PFSK-1 (cell line): ENCODE measurements at regions not wholly inside any gene's neighbourhood (a gene's known extent, or its start where the extent isn't known, plus 50 kb on each side); places are given as distances from the start of the nearest gene placed in this dataset.

Experiments used
- FOXP2 ChIP-seq: optimal IDR thresholded peaks from 2 replicates; pipeline ENCODE3; 2011; ENCODE audit warnings: borderline replicate concordance, control low read depth, inconsistent platforms; ENCODE audit not compliant: insufficient read depth; ENCODE audit errors: extremely low read length, extremely low read depth
- POLR2AphosphoS5 ChIP-seq: IDR thresholded peaks from 2 replicates; pipeline ENCODE4 v1.6.1; 2012; ENCODE audit warnings: low read depth, mild to moderate bottlenecking, control low read depth, low read length, moderate library complexity
- SIN3A ChIP-seq: IDR thresholded peaks from 2 replicates; pipeline ENCODE4 v1.6.1; 2012; ENCODE audit warnings: mild to moderate bottlenecking, low read length, moderate library complexity, borderline replicate concordance; ENCODE audit not compliant: insufficient read depth
- TAF1 ChIP-seq: IDR thresholded peaks from 2 replicates; pipeline ENCODE4 v1.6.1; 2012; ENCODE audit warnings: low read length, control low read depth, borderline replicate concordance; ENCODE audit not compliant: insufficient read depth
- TF ChIP-seq, protein P1 (sequence below), 2 experiments: IDR thresholded peaks; 2 replicates each; pipeline versions ENCODE4 v1.6.1 to v1.8.0; 2011 to 2012; ENCODE audit warnings: low read depth in 2 of 2, low read length in 2 of 2, control low read depth in 1 of 2, inconsistent platforms in 1 of 2, mild to moderate bottlenecking in 1 of 2, moderate library complexity in 1 of 2; ENCODE audit not compliant: insufficient read depth in 1 of 2

DNA sequence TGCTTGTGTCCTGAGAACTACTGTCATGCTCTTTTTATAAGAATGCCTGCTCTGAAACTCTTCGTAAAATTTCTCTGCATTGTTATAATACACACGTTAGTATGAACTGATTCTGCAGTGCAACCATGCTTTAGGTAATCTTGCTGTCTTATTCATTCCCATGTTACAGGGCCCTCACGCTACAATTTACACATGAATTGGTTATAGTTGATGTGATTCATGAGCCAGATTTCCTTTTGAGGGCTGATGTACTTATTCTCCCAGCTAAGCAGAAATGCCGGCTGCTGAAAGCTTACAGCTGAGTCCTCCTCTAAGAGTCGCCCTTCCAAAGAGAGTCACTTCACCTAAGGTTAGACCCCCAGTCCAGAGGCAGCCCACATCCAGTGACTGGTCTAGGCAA is 233.5 kb upstream of the PCSK5 start:
- TF ChIP-seq SIN3A = no peak
- TF ChIP-seq POLR2AphosphoS5 = no peak
- TF ChIP-seq TAF1 = no peak
- TF ChIP-seq, protein P1, sequence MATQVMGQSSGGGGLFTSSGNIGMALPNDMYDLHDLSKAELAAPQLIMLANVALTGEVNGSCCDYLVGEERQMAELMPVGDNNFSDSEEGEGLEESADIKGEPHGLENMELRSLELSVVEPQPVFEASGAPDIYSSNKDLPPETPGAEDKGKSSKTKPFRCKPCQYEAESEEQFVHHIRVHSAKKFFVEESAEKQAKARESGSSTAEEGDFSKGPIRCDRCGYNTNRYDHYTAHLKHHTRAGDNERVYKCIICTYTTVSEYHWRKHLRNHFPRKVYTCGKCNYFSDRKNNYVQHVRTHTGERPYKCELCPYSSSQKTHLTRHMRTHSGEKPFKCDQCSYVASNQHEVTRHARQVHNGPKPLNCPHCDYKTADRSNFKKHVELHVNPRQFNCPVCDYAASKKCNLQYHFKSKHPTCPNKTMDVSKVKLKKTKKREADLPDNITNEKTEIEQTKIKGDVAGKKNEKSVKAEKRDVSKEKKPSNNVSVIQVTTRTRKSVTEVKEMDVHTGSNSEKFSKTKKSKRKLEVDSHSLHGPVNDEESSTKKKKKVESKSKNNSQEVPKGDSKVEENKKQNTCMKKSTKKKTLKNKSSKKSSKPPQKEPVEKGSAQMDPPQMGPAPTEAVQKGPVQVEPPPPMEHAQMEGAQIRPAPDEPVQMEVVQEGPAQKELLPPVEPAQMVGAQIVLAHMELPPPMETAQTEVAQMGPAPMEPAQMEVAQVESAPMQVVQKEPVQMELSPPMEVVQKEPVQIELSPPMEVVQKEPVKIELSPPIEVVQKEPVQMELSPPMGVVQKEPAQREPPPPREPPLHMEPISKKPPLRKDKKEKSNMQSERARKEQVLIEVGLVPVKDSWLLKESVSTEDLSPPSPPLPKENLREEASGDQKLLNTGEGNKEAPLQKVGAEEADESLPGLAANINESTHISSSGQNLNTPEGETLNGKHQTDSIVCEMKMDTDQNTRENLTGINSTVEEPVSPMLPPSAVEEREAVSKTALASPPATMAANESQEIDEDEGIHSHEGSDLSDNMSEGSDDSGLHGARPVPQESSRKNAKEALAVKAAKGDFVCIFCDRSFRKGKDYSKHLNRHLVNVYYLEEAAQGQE (IDR thresholded peaks at IDR 0.05; ENCODE audit: insufficient read depth in 1 of 2, low read depth in 2 of 2, low read length in 2 of 2) = no peak
- no peak for TF ChIP-seq FOXP2

DNA sequence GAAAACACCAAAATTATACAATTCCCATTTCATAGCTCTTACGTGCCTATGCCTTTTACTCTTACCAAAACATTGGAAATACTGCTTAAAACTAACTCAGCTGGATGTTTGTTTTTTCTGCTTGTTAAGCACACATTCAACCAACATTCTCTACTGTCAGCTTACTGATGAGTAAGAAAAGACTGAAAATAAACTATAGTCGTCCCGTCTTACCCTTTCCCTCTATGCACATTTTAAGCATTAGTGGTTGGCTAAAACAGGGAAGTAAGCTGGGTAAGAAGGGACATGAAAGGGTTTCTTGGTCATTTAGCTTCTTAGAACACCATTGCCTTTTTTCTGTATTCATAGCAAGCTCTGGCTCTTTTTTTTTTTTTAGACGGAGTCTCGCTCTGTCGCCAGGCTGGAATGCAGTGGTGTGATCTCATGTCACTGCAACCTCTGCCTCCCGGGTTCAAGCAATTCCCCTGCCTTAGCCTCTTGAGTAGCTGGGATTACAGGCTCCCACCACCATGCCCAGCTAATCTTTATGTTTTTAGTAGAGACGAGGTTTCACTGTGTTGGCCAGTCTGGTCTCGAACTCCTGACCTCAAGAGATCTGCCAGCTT is 232.1 kb upstream of the PCSK5 start:
- TF ChIP-seq POLR2AphosphoS5 (no peak), SIN3A (no peak), FOXP2 (no peak), TAF1 (no peak)
- TF ChIP-seq, protein P1 (IDR thresholded peaks at IDR 0.05; ENCODE audit: insufficient read depth in 1 of 2, low read depth in 2 of 2, low read length in 2 of 2) = no peak

DNA sequence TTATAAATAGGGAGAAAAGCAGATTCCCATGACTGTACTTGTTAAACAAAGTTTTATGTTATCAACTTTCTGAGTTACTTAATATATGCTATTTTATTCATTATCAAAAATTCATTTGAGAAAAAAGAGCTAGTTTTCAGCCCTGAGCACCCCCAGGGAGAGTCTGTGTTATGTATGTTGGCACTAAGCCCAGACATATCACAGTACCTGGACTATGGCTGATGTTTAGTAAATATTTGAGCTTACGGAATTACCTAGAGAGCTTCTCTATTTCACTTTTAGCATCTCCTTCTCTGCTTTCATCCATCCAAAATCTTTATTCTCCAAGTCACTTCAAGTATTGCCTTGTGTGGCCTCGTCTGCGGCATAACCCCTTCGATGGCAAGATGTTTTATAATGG is 225.9 kb upstream of the PCSK5 start:
- TF ChIP-seq POLR2AphosphoS5 = no peak
- no peak for TF ChIP-seq FOXP2
- TF ChIP-seq, protein P1 (IDR thresholded peaks at IDR 0.05; ENCODE audit: insufficient read depth in 1 of 2, low read depth in 2 of 2, low read length in 2 of 2) = no peak
- TF ChIP-seq SIN3A = no peak
- no peak for TF ChIP-seq TAF1

DNA sequence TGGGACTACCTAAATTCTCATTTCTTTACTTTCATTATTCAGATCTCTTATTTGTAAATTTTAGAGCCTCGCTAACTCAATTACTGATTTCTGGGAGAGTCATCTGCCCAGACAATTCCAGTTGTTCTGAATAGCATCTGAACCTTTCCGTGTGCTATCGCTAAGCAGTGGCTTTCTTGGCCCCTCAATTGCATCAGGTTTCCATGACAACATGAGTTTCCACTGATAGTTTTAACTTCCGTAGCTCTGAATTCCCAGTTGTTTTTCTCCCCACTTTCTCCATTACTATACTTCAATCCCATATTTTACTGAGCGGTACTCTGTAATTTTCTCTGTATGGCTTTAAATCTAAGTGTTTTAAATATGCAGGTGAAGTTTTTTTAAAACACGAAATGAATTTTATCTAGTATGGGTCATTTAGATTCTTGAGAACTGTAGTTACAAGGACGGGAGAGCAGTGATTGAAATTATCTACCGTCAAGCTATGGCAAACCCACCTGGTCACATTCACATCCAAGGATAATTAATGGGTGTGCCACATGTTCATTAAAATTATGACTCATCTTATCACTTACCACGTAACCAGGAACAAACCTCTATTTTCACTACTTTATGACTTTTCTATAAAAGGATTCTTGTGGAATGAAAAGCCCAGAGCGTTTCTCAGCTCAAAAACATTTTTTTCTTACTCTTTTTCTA is 223.5 kb upstream of the PCSK5 start:
- TF ChIP-seq FOXP2 (no peak), POLR2AphosphoS5 (no peak)

DNA sequence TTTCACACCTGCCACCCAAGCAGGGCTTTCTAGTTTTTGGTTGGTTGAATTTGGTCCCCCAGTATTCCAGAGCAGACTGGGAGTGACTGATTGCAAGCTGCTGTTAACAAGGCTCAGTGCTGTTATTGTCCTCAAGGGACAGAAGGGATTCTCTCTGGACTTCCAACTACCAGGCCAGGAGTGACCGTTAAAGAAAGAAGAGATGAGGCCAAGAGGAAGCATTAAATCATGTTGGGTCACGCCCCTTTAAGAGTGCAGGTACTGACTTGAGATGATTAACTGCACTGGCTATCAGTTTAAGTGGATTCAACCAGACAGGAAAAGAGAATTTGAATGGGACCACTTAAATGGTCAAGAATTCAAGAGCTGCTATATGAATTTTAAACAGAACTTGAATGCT is 220.8 kb upstream of the PCSK5 start:
- TF ChIP-seq FOXP2 (no peak), POLR2AphosphoS5 (no peak), SIN3A (no peak), TAF1 (no peak)
- TF ChIP-seq, protein P1 (IDR thresholded peaks at IDR 0.05; ENCODE audit: insufficient read depth in 1 of 2, low read depth in 2 of 2, low read length in 2 of 2) = no peak
